ENCODE measurements at regions not wholly inside any gene's neighbourhood (a gene's known extent, or its start where the extent isn't known, plus 50 kb on each side); places are given as distances from the start of the nearest gene placed in this dataset.

- DNase-seq (ENCODE audit: low read depth in 3 of 3) = no peak
Measured at GRCh38 chr2:238700506-238701340, 147.2 kb upstream of the TWIST2 start.

- DNase-seq (ENCODE audit: low read depth in 3 of 3) = no peak
Measured at GRCh38 chr2:238701341-238702206, 146.3 kb upstream of the TWIST2 start.

GRCh38 chr2:238702276-238703052 is 145.4 kb upstream of the TWIST2 start:
- DNase-seq (ENCODE audit: low read depth in 3 of 3) = no peak

DNA sequence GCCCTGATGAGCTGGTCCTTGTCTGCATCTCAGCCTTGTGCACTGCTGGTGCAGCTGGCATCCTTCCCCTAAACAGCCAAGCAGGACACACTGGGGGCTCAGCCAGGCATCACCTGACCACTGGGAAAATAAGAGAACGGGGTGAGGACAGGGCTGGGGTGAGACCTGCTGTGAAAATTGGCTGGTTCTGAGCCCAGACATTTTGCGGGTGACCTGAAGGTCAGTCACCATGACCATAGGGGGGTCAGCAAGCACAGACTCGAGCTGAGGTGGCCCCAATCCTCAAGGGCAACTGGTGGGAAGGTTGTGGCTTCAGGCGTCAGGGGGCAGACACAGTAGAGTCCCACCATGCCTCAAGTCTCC is 144.9 kb upstream of the TWIST2 start:
- no peak for DNase-seq (ENCODE audit: low read depth in 3 of 3)

GRCh38 chr2:238703436-238703835 is 144.4 kb upstream of the TWIST2 start:
- no peak for DNase-seq (ENCODE audit: low read depth in 3 of 3)

DNA sequence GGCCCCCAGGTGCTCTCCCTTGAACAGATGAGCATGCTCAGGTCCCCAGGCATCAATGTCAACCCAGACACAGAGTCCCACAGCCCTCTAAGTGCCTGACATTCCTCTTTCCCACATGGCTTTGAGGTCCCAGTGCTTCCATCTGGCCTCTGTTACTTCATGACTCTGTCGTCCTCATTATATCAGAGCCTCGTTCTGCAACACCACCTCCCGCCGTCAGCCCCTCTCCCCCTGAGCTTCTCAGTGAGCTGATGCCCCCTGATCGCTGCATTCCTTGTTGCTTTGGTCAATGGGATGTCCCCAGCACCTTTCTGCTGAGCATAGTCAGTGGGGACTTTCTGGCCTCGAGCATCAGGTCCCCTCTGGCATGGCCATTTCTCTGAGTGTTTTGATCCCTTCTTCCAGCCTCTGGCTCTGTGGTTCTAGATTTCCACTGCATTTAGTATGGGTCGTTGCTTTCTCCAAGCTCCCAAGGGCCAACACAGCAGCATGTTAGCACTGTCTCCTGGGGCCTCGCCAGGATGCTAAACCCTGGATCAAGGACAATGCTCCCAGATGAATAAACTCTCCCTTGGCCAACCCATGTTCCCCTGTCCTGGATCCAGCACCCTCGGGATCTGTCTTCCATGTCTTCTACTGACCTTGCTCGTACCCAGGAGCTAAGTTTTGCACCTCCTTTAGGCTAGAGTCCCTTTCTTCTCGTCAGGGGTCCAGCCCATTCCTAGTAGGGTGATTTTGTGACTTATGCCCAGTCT is 143.2 kb upstream of the TWIST2 start:
- DNase-seq (ENCODE audit: low read depth in 3 of 3) = no peak

DNA sequence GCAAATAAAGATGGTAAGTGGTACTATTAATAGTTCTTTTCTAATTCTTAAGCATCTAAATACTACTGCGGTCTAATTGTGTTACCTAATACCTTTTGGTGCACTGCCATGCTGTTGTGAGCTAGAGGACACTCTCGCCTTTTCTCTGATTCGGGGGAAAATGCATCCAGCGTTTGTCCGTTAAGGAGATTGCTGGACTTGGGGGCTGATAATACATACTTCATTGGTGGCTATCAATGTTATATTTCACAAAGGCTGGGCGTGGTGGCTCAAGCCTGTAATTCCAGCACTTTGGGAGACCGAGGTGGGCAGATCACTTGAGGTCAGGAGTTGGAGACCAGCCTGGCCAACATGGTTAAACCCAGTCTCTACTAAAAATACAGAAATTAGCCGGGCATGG is 141.7 kb upstream of the TWIST2 start:
- DNase-seq (ENCODE audit: low read depth in 3 of 3) = no peak

DNA sequence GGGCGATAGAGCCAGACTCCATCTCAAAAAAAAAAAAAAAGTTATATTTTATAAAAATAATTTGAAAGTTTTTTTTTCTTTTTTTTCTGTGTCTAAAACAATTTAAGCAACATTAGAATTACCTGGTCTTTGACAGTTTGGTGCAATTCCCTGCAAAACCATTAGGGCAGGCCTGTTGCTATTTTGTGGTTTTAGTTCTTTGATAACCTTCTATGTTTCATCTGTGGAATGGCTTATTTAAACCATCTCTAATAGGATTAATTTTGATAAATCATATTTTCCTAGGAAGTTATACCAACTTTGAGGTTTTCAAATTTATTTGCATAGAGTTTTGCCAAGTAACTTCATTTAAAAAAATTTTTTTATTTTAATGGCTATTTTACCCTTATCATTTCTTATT is 141.2 kb upstream of the TWIST2 start:
- no peak for DNase-seq (ENCODE audit: low read depth in 3 of 3)

DNA sequence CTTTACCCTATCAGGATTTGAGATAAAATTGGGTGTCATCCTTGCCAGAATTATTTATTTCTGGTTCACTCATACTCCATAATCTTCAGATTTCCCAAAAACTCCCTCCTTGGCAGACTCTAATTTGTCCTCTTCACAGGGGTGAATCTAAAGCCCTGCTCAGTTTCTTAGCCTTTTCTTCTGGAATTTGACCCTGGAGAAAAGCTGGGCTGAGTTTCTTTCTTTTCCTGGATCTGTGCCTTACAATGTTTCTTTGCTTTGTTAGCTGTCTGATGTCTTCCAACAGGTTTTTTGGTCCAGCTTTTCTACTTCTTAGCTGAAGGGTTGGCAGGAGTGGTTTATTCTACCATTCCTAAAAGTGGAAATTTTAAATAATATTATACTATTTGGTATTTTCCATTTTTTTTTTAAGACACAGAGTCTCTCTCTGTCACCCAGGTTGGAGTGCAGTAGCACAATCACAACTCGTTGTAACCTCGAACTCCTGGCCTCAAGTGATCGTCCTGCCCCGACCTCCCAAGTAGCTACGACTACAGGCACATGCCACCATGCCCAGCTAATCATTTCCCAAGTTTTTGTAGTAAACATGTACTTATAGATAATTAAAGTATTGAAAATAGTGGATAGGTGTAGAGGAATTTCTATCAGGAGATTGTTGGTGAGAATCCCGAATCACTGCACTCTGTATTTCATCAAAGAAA is 138.4 kb upstream of the TWIST2 start:
- DNase-seq (ENCODE audit: low read depth in 3 of 3) = no peak

GRCh38 chr2:238710032-238710735 is 137.7 kb upstream of the TWIST2 start:
- no peak for DNase-seq (ENCODE audit: low read depth in 3 of 3)

DNA sequence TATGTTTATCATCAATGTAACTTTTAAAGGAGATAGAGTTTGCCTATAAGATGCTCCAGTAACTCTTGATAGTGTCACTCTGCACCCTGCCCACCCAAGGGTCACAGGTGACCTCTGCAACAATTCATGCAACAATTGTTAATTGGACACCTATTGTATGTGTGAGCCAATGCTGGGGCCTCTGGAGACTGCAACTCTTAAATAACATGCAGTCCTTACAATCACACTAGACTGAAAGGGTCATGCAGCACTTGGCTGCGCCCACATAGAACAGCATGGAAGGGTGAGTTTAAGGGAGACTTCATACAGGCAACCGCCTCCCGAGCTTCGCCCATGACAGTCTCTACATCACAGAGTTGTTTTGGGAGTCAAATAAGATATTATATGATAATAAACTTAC is 137.1 kb upstream of the TWIST2 start:
- no peak for DNase-seq (ENCODE audit: low read depth in 3 of 3)

GRCh38 chr2:238711346-238711745 is 136.5 kb upstream of the TWIST2 start:
- no peak for DNase-seq (ENCODE audit: low read depth in 3 of 3)

DNA sequence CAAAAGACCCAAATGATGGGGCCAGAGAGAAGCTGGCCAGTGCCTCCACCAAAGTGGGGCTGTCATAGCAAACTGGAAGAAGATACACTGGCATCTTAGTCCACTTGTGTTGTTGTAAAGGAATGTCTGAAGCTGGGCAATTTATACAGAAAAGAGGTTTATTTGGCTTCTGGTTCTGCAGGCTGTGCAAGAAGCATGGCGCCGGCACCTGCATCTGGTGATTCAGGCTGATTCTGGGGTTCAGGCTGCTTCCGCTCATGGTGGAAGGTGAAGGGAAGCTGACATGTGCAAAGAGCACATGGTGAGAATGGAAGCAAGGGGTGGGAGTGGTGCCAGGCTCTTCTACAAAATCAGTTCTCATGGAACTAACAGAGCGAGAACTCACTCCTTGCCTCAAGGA is 135.9 kb upstream of the TWIST2 start:
- no peak for DNase-seq (ENCODE audit: low read depth in 3 of 3)

- DNase-seq (ENCODE audit: low read depth in 3 of 3) = no peak
Measured at GRCh38 chr2:238713198-238713826, 134.6 kb upstream of the TWIST2 start.

DNA sequence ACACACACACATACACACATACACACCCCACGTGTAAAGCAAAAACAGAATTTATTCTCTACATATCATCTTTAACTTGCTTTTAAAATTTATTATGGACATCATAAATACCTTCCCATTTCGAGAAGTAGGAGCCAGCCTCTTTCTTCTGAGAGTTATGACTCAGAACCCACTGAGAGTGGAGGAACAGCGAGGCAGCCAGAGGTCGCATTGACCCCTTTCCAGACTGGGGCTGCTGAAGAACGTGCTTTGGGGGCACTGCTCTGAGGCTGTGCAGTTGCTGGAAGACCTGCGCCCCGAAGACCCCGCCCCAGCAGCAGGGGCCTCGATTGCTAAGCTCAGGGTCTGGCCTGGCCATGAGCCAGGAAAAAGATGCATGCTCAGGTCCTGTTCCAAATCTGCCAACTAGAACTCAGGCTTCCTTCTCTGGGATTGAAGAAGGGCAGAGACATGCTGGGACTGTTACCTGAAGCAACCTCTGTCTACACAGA is 133.8 kb upstream of the TWIST2 start:
- no peak for DNase-seq (ENCODE audit: low read depth in 3 of 3)

DNA sequence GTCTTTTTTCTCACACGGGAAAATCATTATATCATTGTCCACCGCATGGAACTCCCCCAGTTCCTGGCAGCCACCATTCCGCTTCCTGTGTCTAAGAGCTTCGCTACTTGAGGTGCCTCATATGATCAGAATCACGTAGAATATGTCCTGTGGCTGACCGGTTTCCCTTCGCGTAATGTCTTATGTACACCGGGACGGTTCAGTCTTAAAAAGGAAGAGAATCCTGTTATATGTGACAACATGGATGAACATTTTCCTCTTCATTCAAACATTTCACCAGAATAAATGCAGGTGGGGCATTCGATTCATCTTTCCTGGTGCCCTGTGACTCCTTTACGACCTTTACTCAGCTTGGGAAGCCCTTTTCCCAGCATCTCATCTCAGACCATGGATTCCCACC is 131.7 kb upstream of the TWIST2 start:
- DNase-seq (ENCODE audit: low read depth in 3 of 3) = no peak

DNA sequence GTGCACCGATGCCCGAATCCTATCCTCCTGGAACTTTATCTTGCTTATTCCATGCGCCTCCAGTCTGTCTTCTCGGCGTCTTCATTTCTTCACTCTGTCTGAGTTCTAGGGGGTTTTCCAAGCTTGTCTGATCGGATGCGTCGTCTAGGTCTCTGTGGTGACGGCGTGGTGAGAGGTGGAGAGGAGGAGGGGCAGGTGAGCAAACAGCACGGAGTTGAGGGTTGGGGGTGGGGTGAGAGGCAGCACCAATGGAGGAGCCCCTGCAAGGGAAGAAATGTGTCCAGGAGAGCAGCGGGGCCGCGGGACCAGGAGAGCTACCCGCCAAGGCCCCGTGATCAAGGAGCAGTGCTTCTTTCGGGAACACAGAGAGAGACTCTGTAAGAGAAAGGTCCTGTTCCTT is 131.3 kb upstream of the TWIST2 start:
- no peak for DNase-seq (ENCODE audit: low read depth in 3 of 3)

DNA sequence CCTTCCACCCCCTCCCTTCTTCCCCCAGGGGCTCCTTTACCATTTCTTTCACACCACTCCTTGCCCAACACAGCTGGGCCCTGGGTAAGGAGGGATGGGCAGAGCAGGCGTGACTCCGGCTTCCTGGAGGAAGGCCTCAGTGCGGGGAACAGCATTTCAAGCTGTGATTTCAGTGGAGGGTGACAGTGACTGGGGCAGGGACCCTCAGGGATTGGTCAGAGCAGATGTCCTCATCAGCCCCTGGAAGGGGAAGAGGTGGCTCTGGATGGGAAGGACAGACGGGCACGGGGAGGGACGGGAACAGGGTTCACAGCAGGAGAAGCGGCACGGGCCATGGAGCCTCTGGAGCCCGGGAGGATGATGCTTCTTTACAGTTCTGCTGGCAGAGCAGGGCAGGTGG is 130.8 kb upstream of the TWIST2 start:
- no peak for DNase-seq (ENCODE audit: low read depth in 3 of 3)

DNA sequence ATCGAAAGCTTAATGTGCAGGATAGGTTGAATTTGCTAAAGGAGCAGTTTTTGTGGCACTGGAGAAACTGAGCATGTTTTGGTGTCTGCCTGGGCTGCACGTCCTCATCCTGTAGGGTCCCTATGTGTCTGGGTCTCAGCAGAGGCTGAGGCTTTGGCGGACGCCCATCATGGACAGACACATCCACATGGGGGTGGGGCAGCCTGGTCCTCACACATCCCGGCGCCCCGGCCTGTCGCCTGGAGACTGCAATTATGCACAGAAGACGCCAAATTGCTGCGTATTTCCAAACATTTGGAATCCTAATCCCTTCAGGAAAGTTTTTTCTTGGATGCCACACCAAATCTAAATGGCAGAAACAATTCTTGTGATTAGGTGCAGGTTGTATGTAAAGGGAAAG is 128.2 kb upstream of the TWIST2 start:
- DNase-seq (ENCODE audit: low read depth in 3 of 3) = no peak

- DNase-seq (ENCODE audit: low read depth in 3 of 3) = peak; percentile 32 to 57 (median 35)
Measured at GRCh38 chr2:238720232-238720672, 127.6 kb upstream of the TWIST2 start.
